Small intestine (tissue), 7 donors: ENCODE measurements at regions not wholly inside any gene's neighbourhood (a gene's known extent, or its start where the extent isn't known, plus 50 kb on each side); places are given as distances from the start of the nearest gene placed in this dataset.

Experiments used
- DNase-seq, 2 donors: peaks; one replicate each; pipeline versions ENCODE4 v3.0.0 to v3.0.0-alpha.2; 2013
- FAIRE-seq: peaks from 2 replicates; lab custom pipeline; 2012; peaks lifted over from hg19 to GRCh38; lab: Jason Lieb, UNC
- H3K27ac ChIP-seq, 3 donors: one replicate each; pipeline ENCODE4 v1.5.1; 2013; ENCODE audit warnings: low read length in 2 of 3, mild to moderate bottlenecking in 2 of 3, control low read depth in 1 of 3, inconsistent platforms in 1 of 3, low read depth in 1 of 3, moderate library complexity in 1 of 3
- H3K27me3 ChIP-seq, 3 donors: one replicate each; pipeline ENCODE4 v1.6.1; 2013; ENCODE audit warnings: low read length in 3 of 3, inconsistent platforms in 1 of 3; ENCODE audit not compliant: control insufficient read depth in 3 of 3, insufficient read depth in 3 of 3
- H3K36me3 ChIP-seq, 3 donors: one replicate each; pipeline ENCODE4 v1.6.1; 2013; ENCODE audit warnings: low read length in 3 of 3, inconsistent platforms in 1 of 3, low read depth in 1 of 3, mild to moderate bottlenecking in 1 of 3, moderate library complexity in 1 of 3; ENCODE audit not compliant: control insufficient read depth in 3 of 3, insufficient read depth in 2 of 3
- H3K4me1 ChIP-seq, 3 donors: one replicate each; pipeline ENCODE4 v1.6.1; 2013; ENCODE audit warnings: low read length in 2 of 3, inconsistent platforms in 1 of 3, low read depth in 1 of 3, mild to moderate bottlenecking in 1 of 3, moderate library complexity in 1 of 3; ENCODE audit not compliant: control insufficient read depth in 3 of 3, insufficient read depth in 2 of 3
- H3K4me3 ChIP-seq, 3 donors: one replicate each; pipeline ENCODE4 v1.5.1; 2013; ENCODE audit warnings: low read length in 3 of 3, control low read depth in 1 of 3, inconsistent platforms in 1 of 3, low read depth in 1 of 3, mild to moderate bottlenecking in 1 of 3, moderate library complexity in 1 of 3
- H3K9me3 ChIP-seq, 2 donors: one replicate each; pipeline ENCODE4 v1.6.1; 2013; ENCODE audit warnings: low read depth in 1 of 2, low read length in 1 of 2; ENCODE audit not compliant: control insufficient read depth in 2 of 2, insufficient read depth in 1 of 2
- WGBS, 3 donors: extraction: QIAGEN DNeasy Blood & Tissue Kit; methylation state at CpG; one replicate each; pipeline ENCODE4 v1.1.7; 2013; 5-methylcytosine and 5-hydroxymethylcytosine counted together
- donor health status: healthy with polysubstance abuse.
- donor health status: control.
- donor health status: control.
- donor health status: Bipolar disorder and iron deficiency.
- donor health status: healthy.

DNA sequence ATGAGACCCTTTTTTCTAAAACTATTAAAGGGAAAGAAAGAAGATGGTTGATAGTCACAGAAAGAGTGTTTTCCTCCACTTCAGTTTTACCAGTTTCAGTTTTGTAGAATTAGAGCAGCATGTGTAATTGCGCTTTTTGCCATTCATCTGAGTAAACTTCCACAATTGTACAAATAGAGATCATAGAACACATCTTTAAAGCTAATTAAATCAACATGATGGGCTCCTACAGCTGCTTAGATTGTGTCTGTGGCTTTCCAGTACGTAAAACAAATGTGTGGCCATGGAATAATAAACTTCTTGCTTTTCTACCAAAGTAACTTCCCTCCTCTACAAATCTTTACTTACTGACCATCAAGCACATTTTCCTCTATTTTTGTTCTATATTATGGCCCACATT is 84.2 kb upstream of the LRIG3 start:
- DNase-seq (no peak), FAIRE-seq (no peak)
- no peak overlapping the region for H3K4me3 ChIP-seq
- H3K27me3 ChIP-seq, result no peaks in the 10 kb centered on the region
- no peak overlapping the region for H3K27ac ChIP-seq
- H3K4me1 ChIP-seq, result no peaks in the 10 kb centered on the region
- no peaks in the 10 kb centered on the region for H3K36me3 ChIP-seq
- 86 to 91% (median 86%) methylated on average over 2 of the region's 2 CpGs for WGBS, 3 donors
- H3K9me3 ChIP-seq, result no peaks in the 10 kb centered on the region

GRCh38 chr12:58995666-58996363 is 75.5 kb upstream of the LRIG3 start:
- DNase-seq, result no peak
- FAIRE-seq, result no peak
- Histone ChIP-seq H3K27ac (no peak overlapping the region), H3K36me3 (no peaks in the 10 kb centered on the region), H3K9me3 (no peaks in the 10 kb centered on the region), H3K4me3 (no peak overlapping the region), H3K4me1 (no peaks in the 10 kb centered on the region), H3K27me3 (no peaks in the 10 kb centered on the region)
- WGBS, 3 donors, result 88 to 93% (median 92%) methylated on average over 3 of the region's 3 CpGs

DNA sequence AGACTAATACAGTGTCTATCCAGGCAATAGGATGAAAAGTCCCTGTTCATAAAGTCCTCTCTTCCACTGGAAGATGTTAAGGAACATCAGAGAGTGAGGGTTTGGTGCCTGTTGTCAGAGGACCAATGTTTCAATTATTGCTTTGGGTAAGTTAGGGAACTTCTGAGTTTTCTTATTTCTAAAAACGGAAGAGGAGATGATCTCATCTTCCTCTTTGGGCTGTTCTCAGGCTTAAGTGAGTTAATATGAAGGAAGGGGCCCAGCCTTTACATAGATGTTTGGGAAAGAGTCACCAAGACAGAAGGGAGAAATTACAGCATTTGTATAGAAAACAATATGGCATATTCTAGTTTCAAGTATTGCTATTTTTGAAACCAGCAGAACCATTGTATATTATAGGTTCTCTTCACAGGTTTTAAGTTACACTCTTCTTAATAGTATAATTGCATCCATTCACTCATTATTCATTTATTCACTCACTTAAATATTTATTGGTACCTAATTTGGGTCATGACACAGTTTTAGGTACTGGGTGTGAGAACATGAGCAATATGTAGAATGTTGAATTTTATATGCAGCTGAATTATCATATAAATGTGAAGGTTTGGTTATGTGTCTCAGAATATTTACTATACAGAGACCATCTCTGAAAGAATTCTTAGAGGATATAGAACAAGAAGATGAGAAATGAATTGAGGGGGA is 68.5 kb upstream of the LRIG3 start:
- DNase-seq (no peak), FAIRE-seq (no peak)
- Histone ChIP-seq H3K4me3 (no peak overlapping the region), H3K9me3 (peaks cover 0 to 2% of the 10 kb centered on the region in 2 donors), H3K4me1 (no peaks in the 10 kb centered on the region), H3K27ac (no peak overlapping the region), H3K27me3 (no peaks in the 10 kb centered on the region), H3K36me3 (no peaks in the 10 kb centered on the region)
- 76 to 94% (median 89%) methylated on average over 1 of the region's 1 CpG for WGBS, 3 donors

GRCh38 chr12:58981961-58982360 is 61.7 kb upstream of the LRIG3 start:
- Histone ChIP-seq H3K4me3 (no peak overlapping the region), H3K36me3 (no peaks in the 10 kb centered on the region), H3K27ac (no peak overlapping the region), H3K9me3 (no peaks in the 10 kb centered on the region), H3K27me3 (no peaks in the 10 kb centered on the region), H3K4me1 (no peaks in the 10 kb centered on the region)
- DNase-seq, result no peak
- 79 to 85% (median 80%) methylated on average over 3 of the region's 3 CpGs for WGBS, 3 donors
- no peak for FAIRE-seq

GRCh38 chr12:58980768-58981167 is 60.5 kb upstream of the LRIG3 start:
- 97 to 98% (median 97%) methylated on average over 1 of the region's 1 CpG for WGBS, 3 donors
- H3K9me3 ChIP-seq, result no peaks in the 10 kb centered on the region
- no peak overlapping the region for H3K4me3 ChIP-seq
- H3K27me3 ChIP-seq, result no peaks in the 10 kb centered on the region
- H3K4me1 ChIP-seq, result no peaks in the 10 kb centered on the region
- H3K27ac ChIP-seq, result no peak overlapping the region
- no peak for DNase-seq
- FAIRE-seq, result no peak
- no peaks in the 10 kb centered on the region for H3K36me3 ChIP-seq

- Histone ChIP-seq H3K4me1 (no peaks in the 10 kb centered on the region), H3K27ac (no peak overlapping the region), H3K4me3 (no peak overlapping the region), H3K27me3 (no peaks in the 10 kb centered on the region), H3K36me3 (no peaks in the 10 kb centered on the region), H3K9me3 (no peaks in the 10 kb centered on the region)
- FAIRE-seq (no peak), DNase-seq (no peak)
- WGBS, 3 donors, result 70 to 83% (median 82%) methylated on average over 3 of the region's 3 CpGs
These were observed 58.4 kb upstream of the LRIG3 start for GRCh38 chr12:58978717-58979116.

GRCh38 chr12:58977476-58977875 is 57.2 kb upstream of the LRIG3 start:
- FAIRE-seq, result no peak
- WGBS, 3 donors, result 89 to 92% (median 91%) methylated on average over 4 of the region's 4 CpGs
- DNase-seq, result no peak
- Histone ChIP-seq H3K4me3 (no peak overlapping the region), H3K36me3 (no peaks in the 10 kb centered on the region), H3K27ac (no peak overlapping the region), H3K27me3 (no peaks in the 10 kb centered on the region), H3K9me3 (no peaks in the 10 kb centered on the region), H3K4me1 (no peaks in the 10 kb centered on the region)

GRCh38 chr12:58976146-58976545 is 55.8 kb upstream of the LRIG3 start:
- no peaks in the 10 kb centered on the region for H3K27me3 ChIP-seq
- DNase-seq, result no peak
- FAIRE-seq, result no peak

More at GRCh38 chr12:58976146-58976545, 55.8 kb upstream of the LRIG3 start:
- Histone ChIP-seq H3K9me3 (no peaks in the 10 kb centered on the region), H3K4me3 (no peak overlapping the region), H3K4me1 (no peaks in the 10 kb centered on the region), H3K36me3 (no peaks in the 10 kb centered on the region), H3K27ac (no peak overlapping the region)
- 92 to 100% (median 94%) methylated on average over 2 of the region's 2 CpGs for WGBS, 3 donors
